ENCODE measurements at regions not wholly inside any gene's neighbourhood (a gene's known extent, or its start where the extent isn't known, plus 50 kb on each side); places are given as distances from the start of the nearest gene placed in this dataset.
A peak's percentile ranks its signal among the peaks of the same experiment; 100 is the strongest.

GRCh38 chr2:150644298-150645067 is 157.0 kb upstream of the RND3 start:
- ATAC-seq (peak; percentile 77; the same call in 1 of the 2 replicates), DNase-seq (ENCODE audit: low read depth, low spot score) (peak; percentile 68)
- H3K27ac ChIP-seq (ENCODE audit: low read length): no peak overlapping the region
- ChIA-PET POLR2A (no interaction called here), CTCF (no interaction called here)
- TF ChIP-seq CTCF (IDR thresholded peaks at IDR 0.05): no peak
- H3K4me1 ChIP-seq (ENCODE audit: control insufficient read depth, insufficient read depth, low read length): no peaks in the 10 kb centered on the region
- no TSS peak for BruUV-seq (replicated peaks)
- in situ Hi-C loops (cut with HindIII; ENCODE audit: low pct_unique_long_range_greater_than_20kb, low sequenced_read_pairs): no loop called here
- no peaks in the 10 kb centered on the region for H3K27me3 ChIP-seq (ENCODE audit: control insufficient read depth, insufficient read depth, low read length)
- intact Hi-C loops (cut with micrococcal nuclease; ENCODE audit: unreplicated experiment): no loop called here
- H3K9me3 ChIP-seq (ENCODE audit: control insufficient read depth, insufficient read depth, low read depth, low read length): no peaks in the 10 kb centered on the region
- H3K4me3 ChIP-seq (ENCODE audit: low read depth in 2 of 2, low read length in 2 of 2): no peak overlapping the region
- H3K36me3 ChIP-seq (ENCODE audit: control insufficient read depth, insufficient read depth, low read length): no peaks in the 10 kb centered on the region

DNA sequence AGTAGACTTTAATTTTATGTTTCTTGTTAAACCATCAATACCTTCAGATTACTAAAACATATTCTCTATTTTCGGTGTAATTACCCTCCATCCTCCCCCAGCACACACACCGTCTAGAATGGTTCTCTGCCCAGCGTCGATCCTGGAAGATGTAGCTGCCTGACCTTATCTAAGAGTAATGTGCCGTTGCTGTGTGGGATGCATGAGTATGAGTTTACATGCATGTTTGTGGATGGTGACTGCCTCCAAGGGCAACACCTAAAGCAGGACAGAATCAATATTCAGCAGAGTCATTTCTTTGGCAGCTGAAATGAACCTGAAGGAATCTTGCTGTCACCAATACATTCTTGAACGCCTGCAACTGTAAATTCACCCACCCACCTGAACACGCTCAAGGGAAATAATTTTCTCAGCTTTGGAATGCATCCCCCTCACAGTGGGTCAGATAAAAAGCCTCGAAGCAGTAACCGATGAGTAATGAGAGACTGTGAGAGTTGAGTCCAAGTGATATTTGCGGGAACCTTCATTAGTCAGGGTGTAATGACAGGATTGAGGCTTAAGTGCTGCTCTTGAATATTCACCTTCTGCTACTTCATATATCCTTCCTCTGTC is 155.8 kb upstream of the RND3 start:
- no peak overlapping the region for H3K4me3 ChIP-seq (ENCODE audit: low read depth in 2 of 2, low read length in 2 of 2)
- H3K9me3 ChIP-seq (ENCODE audit: control insufficient read depth, insufficient read depth, low read depth, low read length): no peaks in the 10 kb centered on the region
- no peaks in the 10 kb centered on the region for H3K36me3 ChIP-seq (ENCODE audit: control insufficient read depth, insufficient read depth, low read length)
- intact Hi-C loops (cut with micrococcal nuclease; ENCODE audit: unreplicated experiment) (no loop called here), in situ Hi-C loops (cut with HindIII; ENCODE audit: low pct_unique_long_range_greater_than_20kb, low sequenced_read_pairs) (no loop called here)
- H3K4me1 ChIP-seq (ENCODE audit: control insufficient read depth, insufficient read depth, low read length): no peaks in the 10 kb centered on the region
- DNase-seq (ENCODE audit: low read depth, low spot score) (no peak), ATAC-seq (no peak)
- no peaks in the 10 kb centered on the region for H3K27me3 ChIP-seq (ENCODE audit: control insufficient read depth, insufficient read depth, low read length)
- CTCF ChIA-PET: no interaction called here
- POLR2A ChIA-PET: no interaction called here
- TF ChIP-seq, protein P1, sequence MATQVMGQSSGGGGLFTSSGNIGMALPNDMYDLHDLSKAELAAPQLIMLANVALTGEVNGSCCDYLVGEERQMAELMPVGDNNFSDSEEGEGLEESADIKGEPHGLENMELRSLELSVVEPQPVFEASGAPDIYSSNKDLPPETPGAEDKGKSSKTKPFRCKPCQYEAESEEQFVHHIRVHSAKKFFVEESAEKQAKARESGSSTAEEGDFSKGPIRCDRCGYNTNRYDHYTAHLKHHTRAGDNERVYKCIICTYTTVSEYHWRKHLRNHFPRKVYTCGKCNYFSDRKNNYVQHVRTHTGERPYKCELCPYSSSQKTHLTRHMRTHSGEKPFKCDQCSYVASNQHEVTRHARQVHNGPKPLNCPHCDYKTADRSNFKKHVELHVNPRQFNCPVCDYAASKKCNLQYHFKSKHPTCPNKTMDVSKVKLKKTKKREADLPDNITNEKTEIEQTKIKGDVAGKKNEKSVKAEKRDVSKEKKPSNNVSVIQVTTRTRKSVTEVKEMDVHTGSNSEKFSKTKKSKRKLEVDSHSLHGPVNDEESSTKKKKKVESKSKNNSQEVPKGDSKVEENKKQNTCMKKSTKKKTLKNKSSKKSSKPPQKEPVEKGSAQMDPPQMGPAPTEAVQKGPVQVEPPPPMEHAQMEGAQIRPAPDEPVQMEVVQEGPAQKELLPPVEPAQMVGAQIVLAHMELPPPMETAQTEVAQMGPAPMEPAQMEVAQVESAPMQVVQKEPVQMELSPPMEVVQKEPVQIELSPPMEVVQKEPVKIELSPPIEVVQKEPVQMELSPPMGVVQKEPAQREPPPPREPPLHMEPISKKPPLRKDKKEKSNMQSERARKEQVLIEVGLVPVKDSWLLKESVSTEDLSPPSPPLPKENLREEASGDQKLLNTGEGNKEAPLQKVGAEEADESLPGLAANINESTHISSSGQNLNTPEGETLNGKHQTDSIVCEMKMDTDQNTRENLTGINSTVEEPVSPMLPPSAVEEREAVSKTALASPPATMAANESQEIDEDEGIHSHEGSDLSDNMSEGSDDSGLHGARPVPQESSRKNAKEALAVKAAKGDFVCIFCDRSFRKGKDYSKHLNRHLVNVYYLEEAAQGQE (IDR thresholded peaks at IDR 0.05; ENCODE audit: insufficient read depth in 1 of 2, low read depth in 2 of 2, low read length in 1 of 2): no peak
- TF ChIP-seq TCF7L2 (IDR thresholded peaks at IDR 0.05; ENCODE audit: low read depth, low read length) (no peak), SIN3A (IDR thresholded peaks at IDR 0.05; ENCODE audit: borderline replicate concordance, insufficient read depth, low read depth, low read length) (no peak), CTCF (IDR thresholded peaks at IDR 0.05) (no peak), POLR2AphosphoS5 (IDR thresholded peaks at IDR 0.05; ENCODE audit: low read depth, low read length) (no peak)
- no peak overlapping the region for H3K27ac ChIP-seq (ENCODE audit: low read length)
- BruUV-seq (replicated peaks): no TSS peak
